ENCODE measurements at regions not wholly inside any gene's neighbourhood (a gene's known extent, or its start where the extent isn't known, plus 50 kb on each side); places are given as distances from the start of the nearest gene placed in this dataset.
"Not testable (repeated sequence)": the region's sequence is repeated elsewhere in the genome, so short reads cannot be mapped to it uniquely, and the experiment has no call there.

DNA sequence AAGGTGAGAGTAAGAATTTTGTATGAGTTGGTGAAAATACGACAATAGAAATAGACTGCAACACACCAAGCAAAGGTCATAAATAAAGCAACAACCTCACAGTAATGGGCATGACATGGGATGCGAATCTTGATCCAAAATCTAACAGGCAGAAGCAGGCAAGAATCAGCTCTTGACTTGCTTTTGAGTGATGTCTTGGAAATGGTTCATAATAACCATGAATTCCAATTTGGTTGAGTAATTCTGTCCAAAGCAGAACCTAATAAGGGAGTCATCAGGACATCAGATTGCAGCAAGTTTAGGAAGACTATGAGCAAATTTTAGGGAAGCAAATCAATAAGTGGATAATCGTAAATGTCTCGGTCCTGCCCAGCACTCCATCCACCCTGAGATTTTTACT, 224.0 kb upstream of the ISX start:
- no peak overlapping the region for H3K4me3 Mint-ChIP-seq
- no peaks in the 10 kb centered on the region for H3K4me1 Mint-ChIP-seq
- no peak overlapping the region for H3K27ac Mint-ChIP-seq
- H3K27me3 Mint-ChIP-seq, result peaks cover 1% of the 10 kb centered on the region
- H3K9me3 Mint-ChIP-seq, result no peaks in the 10 kb centered on the region
- H3K36me3 Mint-ChIP-seq, result no peaks in the 10 kb centered on the region

DNA sequence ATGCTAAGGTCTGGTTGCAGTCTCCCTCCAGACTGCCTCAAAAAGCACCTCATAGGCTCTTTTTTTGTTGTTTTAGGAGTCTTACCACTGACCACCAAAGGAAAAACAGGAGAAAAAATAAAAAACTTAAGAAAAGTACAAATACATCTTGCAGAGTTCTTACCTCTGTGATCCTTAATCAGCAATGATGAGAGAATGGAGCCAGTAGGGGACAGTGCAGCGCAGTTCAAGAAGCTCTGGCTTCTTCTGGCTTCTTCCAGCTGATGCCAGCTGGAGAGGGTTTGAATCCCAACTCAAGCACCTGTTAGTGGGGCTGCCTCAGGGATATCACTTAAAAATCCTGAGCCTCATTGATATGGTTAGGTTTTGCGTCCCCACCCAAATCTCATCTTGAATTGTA, 223.3 kb upstream of the ISX start:
- no peaks in the 10 kb centered on the region for H3K4me1 Mint-ChIP-seq
- H3K9me3 Mint-ChIP-seq, result no peaks in the 10 kb centered on the region
- no peak overlapping the region for H3K27ac Mint-ChIP-seq
- H3K36me3 Mint-ChIP-seq, result no peaks in the 10 kb centered on the region
- H3K27me3 Mint-ChIP-seq, result peaks cover 1% of the 10 kb centered on the region
- no peak overlapping the region for H3K4me3 Mint-ChIP-seq

DNA sequence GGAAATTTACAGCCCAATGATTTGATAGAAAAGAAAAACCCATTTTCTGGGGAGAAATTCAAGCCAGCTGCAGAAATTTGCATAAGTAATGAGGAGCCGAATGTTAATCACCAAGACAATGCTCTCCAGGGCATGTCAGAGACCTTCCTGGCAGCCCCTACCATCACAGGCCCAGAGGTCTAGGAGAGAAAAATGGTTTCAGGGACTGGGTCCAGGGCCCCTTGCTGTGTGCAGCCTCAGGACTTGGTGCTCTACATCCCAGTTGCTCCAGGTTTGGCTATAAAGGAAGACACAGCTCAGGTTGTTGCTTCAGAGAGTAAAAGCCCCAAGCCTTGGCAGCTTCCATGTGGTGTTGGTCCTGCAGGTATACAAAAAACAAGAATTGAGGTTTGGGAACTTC, 222.2 kb upstream of the ISX start:
- H3K36me3 Mint-ChIP-seq, H3K27me3 Mint-ChIP-seq, H3K4me3 Mint-ChIP-seq, H3K27ac Mint-ChIP-seq, H3K4me1 Mint-ChIP-seq, H3K9me3 Mint-ChIP-seq: not testable (repeated sequence)

DNA sequence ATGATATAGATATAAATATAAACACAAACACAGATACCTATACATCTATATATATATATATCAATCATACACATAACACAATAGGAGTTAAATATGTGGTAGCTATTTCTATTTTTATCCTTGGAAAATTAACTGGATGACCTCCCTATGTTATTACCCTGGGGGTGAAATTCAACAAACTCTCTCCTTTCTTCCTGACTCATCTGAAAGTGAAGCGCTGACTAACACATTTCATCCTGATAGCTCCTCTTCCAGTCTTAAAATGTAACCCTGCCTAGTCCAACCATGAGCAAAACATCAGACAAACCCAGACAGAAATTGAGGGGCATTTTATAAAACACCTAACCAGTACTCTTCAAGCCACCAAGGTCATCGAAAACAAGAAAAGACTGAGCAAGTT, 220.6 kb upstream of the ISX start:
- no peaks in the 10 kb centered on the region for H3K9me3 Mint-ChIP-seq
- no peak overlapping the region for H3K27ac Mint-ChIP-seq
- H3K4me3 Mint-ChIP-seq, result no peak overlapping the region

DNA sequence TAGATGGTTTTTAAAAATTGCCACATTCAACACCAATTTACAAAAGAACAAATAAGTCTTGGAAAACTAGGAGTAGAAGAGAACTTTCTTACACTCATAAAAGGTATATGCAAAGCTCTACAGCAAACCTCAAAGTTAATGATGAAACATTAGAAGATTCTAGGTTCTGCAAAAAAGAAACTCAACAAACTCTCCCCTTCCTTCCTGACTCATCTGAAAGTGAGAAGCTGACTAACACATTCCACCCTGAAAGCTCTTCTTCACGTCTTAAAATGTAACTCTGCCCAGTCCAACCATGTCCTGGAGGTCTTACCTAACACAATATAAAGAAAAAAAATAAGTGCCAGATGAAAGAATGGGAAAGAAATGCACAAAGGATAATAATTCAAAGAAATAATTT, 218.9 kb upstream of the ISX start:
- H3K4me1 Mint-ChIP-seq, result no peaks in the 10 kb centered on the region
- no peak overlapping the region for H3K27ac Mint-ChIP-seq
- H3K36me3 Mint-ChIP-seq, result no peaks in the 10 kb centered on the region
- H3K9me3 Mint-ChIP-seq, result peaks cover 4% of the 10 kb centered on the region
- H3K4me3 Mint-ChIP-seq, result no peak overlapping the region
- peaks cover 4% of the 10 kb centered on the region for H3K27me3 Mint-ChIP-seq

More for the DNA sequence above, 220.6 kb upstream of the ISX start:
- Mint-ChIP-seq H3K4me1 (no peaks in the 10 kb centered on the region), H3K36me3 (no peaks in the 10 kb centered on the region), H3K27me3 (peaks cover 4% of the 10 kb centered on the region)

DNA sequence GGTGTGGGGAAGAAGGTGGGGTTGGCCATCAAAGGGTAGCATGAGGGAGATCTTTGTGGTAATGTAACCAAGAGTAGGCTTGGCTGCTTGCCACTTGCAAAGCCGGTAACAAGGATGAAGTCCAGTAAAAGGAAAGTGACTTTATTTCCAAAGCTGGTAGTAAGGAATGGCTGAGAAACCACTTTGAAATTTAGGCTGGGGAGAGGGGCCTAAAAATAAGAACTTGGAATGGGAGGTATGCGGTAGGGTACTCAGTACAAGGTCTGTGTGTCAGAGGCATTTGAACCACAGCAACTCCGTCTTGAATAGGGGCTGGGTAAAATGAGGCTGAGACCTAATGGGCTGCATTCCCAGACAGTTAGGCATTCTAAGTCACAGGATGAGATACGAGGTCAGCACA, 216.0 kb upstream of the ISX start:
- peaks cover 4% of the 10 kb centered on the region for H3K9me3 Mint-ChIP-seq
- no peaks in the 10 kb centered on the region for H3K4me1 Mint-ChIP-seq
- H3K36me3 Mint-ChIP-seq, result no peaks in the 10 kb centered on the region
- peaks cover 4% of the 10 kb centered on the region for H3K27me3 Mint-ChIP-seq
- H3K4me3 Mint-ChIP-seq, result no peak overlapping the region
- H3K27ac Mint-ChIP-seq, result no peak overlapping the region

DNA sequence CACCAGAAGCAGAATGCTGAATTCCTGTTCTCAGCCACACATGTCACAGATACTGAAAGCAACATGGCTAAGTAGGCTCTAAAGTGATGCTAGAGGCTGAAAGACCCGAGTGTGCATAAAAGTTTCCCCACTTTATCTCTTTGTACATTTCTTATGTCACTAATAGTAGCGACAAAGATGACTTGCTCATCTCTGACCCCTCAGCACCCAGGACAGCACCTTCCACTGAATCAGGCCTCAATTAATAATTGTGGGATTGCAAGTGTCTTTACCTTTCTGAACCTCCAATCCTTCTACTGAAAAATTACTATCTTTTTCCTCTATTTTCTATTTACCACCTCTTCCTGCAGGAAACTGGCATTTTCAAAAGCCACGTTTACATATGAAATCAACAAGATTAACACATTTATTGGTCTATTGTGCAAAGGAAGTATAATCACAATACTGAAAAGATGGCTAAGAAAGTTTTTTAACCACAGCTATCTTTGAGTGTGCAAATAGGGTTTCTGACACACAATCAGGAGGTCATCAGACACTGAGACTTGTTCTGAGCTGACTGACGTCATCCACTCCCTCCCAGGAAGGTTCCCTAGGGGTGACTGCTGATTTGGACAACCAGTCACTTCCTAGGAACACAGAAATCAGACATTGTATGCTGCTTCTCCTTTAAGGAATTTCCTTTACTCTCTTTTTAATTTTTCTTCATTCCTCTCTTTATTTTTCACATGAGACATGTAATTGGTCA, 213.9 kb upstream of the ISX start:
- H3K27me3 Mint-ChIP-seq, result peaks cover 4% of the 10 kb centered on the region
- no peaks in the 10 kb centered on the region for H3K4me1 Mint-ChIP-seq
- H3K27ac Mint-ChIP-seq, result no peak overlapping the region
- no peaks in the 10 kb centered on the region for H3K36me3 Mint-ChIP-seq
- H3K9me3 Mint-ChIP-seq, result peaks cover 4% of the 10 kb centered on the region
- H3K4me3 Mint-ChIP-seq, result no peak overlapping the region

DNA sequence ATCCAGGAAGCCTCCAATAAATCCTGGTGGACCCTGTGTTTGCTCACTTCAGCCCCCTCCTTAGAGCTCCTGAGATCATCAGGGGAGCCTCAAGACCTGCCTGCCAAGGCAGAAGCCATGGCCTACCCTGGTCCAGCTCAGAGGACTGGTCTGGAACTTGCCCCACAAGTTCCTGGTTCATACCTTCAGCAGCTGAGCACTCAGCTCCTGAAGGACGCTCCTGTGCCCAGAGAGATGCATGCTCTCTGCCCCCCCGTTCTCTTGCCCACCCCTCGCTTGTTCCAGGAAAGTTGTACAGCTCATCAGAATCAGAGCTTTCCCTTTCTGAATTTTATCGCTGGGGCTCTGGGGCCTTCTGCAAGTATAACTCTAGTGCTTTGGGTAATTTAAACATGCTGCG, 210.5 kb upstream of the ISX start:
- no peak overlapping the region for H3K4me3 Mint-ChIP-seq
- peaks cover 4% of the 10 kb centered on the region for H3K9me3 Mint-ChIP-seq
- H3K27me3 Mint-ChIP-seq, result no peaks in the 10 kb centered on the region
- no peaks in the 10 kb centered on the region for H3K4me1 Mint-ChIP-seq
- H3K27ac Mint-ChIP-seq, result no peak overlapping the region
- H3K36me3 Mint-ChIP-seq, result no peaks in the 10 kb centered on the region

DNA sequence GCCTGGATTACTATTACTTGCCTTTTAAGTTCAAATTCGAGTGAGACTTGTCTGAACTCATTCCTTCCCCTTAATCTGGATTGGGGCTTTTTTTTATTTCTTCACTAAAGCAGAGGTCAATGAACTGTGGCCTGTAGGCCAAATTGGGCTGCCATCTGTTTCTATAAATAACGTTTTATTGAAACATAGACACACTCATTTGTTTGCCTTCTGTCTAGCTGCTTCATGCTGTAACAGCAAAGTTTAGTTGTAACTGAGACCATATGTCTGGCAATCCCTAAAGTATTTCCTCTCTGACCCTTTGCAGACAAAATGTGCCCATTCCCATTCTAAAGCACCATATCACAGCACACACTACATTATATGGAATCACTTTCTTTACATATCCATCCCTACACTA, 207.9 kb upstream of the ISX start:
- no peak overlapping the region for H3K27ac Mint-ChIP-seq
- no peaks in the 10 kb centered on the region for H3K36me3 Mint-ChIP-seq
- no peak overlapping the region for H3K4me3 Mint-ChIP-seq
- H3K27me3 Mint-ChIP-seq, result peaks cover 3% of the 10 kb centered on the region
- H3K9me3 Mint-ChIP-seq, result no peaks in the 10 kb centered on the region
- H3K4me1 Mint-ChIP-seq, result no peaks in the 10 kb centered on the region

DNA sequence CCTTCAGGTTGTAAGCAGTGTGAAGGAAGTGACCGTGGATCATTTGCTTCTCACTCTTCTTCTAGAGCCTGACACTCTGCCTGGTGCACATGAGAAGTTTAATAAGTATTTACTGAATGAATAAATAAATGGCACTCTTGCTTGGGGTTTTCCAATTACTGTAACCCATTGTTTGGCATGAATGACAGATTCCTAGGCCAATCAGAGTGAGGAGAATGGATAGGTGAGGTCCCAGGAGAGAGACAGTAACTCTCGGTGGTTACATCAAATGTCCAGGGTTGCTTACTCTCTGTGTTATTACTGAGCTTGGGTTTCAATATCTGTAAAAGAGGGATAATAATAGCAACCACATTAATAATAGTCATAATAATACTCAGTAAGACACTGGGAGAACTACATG, 204.2 kb upstream of the ISX start:
- Mint-ChIP-seq H3K9me3 (no peaks in the 10 kb centered on the region), H3K27ac (no peak overlapping the region), H3K36me3 (no peaks in the 10 kb centered on the region), H3K4me3 (no peak overlapping the region), H3K4me1 (no peaks in the 10 kb centered on the region), H3K27me3 (peaks cover 7% of the 10 kb centered on the region)

DNA sequence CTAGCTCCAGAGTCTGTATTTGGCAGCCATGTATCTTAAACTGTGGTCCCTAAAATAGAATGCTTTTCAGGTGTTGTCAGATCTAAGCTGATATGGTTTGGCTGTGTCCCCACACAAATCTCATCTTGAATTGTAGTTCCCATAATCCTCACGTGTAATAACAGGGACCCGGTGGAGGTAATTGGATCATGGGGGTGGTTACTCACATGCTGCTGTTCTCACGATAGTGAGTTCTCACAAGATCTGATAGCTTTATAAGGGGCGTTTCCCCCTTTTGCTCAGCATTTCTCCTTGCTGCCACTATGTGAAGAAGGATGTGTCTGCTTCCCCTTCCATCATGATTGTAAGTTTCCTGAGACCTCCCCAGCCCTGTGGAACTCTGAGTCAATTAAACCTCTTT, 199.9 kb upstream of the ISX start:
- Mint-ChIP-seq H3K36me3 (no peaks in the 10 kb centered on the region), H3K4me1 (peaks cover 6% of the 10 kb centered on the region), H3K9me3 (no peaks in the 10 kb centered on the region), H3K27me3 (peaks cover 14% of the 10 kb centered on the region), H3K27ac (no peak overlapping the region), H3K4me3 (no peak overlapping the region)

DNA sequence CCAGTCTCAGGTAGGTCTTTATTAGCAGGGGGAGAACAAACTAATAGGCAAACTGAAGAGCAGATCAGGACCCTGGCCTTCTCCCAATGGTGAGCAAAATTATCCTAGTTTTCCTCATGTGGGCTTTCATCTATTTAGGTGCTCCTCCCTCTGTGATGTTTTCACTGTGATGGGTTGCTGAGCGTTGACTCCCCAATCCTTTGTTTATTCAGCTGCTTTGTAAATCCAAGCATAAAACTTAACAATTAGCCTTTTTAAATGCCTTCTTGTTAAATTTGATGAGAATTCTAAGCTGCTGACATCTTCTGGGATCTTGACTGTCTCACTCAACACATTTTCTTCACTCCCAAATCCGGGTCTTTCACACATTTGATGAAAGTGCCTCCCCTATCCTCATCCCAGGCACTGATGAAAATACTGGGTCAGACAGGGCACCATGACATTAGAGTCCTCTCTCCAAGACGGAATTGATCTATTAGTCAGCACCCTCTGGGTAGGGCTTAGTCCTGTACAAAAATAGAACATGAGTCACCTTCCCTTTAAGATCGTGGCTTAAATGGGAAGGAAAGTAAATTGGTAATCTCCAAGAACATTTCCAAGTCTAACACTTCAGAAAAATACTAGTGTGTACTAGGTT, 199.3 kb upstream of the ISX start:
- H3K4me3 Mint-ChIP-seq, result no peak overlapping the region
- no peak overlapping the region for H3K27ac Mint-ChIP-seq
- H3K27me3 Mint-ChIP-seq, result peaks cover 15% of the 10 kb centered on the region
- H3K4me1 Mint-ChIP-seq, result peaks cover 6% of the 10 kb centered on the region
- no peaks in the 10 kb centered on the region for H3K36me3 Mint-ChIP-seq
- H3K9me3 Mint-ChIP-seq, result no peaks in the 10 kb centered on the region

DNA sequence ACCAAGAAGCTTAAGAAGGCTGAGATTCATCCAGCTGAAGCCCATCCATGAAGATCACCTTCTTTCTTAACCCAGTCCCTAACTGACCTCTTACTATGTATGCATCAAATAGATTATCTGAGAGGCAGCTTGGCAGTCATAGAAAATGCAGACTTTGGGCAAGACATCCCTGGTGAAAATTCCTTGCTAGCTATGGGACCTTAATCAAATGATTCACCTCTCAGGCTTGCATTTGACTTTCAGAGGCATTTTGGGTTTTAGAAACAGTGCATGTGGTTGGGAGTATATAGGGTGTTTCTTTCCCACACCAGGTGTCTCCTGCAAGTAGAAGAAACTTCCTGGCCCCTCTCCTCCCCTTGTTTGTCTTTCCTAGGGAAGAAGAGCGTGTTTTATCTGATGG, 188.5 kb upstream of the ISX start:
- no peaks in the 10 kb centered on the region for H3K36me3 Mint-ChIP-seq
- H3K4me3 Mint-ChIP-seq, result no peak overlapping the region
- no peaks in the 10 kb centered on the region for H3K4me1 Mint-ChIP-seq
- H3K9me3 Mint-ChIP-seq, result no peaks in the 10 kb centered on the region
- H3K27ac Mint-ChIP-seq, result no peak overlapping the region
- H3K27me3 Mint-ChIP-seq, result peaks cover 5% of the 10 kb centered on the region

DNA sequence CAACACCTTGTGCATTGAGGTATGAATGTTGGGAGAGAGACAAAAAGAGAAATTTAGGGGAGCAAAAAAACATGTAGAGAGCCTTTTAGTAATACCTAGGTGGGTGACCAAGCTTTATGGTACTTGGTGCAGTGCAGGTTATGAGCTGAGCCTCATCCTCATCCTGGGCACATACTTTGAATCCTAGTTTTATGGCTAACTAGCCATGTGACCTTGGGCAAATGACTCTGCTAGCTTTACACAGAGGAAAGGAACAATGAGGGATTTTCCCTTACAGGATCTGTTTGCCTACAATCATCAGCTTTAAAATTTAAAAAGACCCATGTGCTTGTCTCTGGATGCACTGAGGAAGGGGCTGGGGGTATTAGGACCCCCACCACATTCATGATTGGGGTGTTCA, 187.8 kb upstream of the ISX start:
- peaks cover 3% of the 10 kb centered on the region for H3K27me3 Mint-ChIP-seq
- no peaks in the 10 kb centered on the region for H3K9me3 Mint-ChIP-seq
- H3K4me3 Mint-ChIP-seq, result no peak overlapping the region
- no peak overlapping the region for H3K27ac Mint-ChIP-seq
- no peaks in the 10 kb centered on the region for H3K36me3 Mint-ChIP-seq
- no peaks in the 10 kb centered on the region for H3K4me1 Mint-ChIP-seq

DNA sequence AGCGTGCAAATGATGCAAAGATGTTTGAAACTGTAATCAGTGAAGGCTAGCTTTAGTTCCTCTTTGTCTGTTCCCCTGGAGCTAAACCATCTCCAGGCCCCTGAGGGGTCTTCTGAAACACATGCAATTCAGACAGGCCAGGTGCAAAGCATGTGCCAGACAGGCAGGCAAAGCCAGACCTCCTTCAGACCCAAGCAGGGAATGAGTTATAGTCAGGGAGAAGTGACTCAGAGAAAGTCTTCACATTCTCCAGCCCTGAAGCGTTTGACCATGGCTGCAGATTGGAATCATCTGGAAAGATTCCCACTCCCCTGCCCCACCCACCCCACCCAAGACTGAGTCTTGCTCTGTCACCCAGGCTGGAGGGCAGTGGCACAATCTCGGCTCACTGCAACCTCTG, 187.0 kb upstream of the ISX start:
- Mint-ChIP-seq H3K9me3 (no peaks in the 10 kb centered on the region), H3K4me1 (no peaks in the 10 kb centered on the region), H3K27me3 (peaks cover 2% of the 10 kb centered on the region), H3K27ac (no peak overlapping the region), H3K36me3 (no peaks in the 10 kb centered on the region), H3K4me3 (no peak overlapping the region)

DNA sequence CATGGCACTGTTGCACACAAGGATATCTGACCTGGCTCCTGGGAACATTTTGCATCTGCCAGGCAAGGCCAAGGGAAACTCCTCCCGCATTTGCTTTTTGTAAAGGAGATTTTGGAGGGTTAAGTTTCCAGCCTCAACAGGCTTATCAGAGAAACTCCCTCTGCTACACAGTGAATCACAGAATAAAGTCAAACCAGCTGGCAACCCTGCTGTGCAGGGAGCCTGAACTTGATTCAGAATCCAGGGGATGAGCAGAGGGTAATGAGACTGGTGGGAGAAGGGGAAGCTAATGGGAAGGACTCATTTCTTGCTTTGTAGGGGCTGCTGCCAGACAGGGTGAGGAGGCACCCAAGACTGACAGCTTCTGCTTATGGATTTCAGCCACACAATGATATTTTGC, 185.3 kb upstream of the ISX start:
- H3K4me1 Mint-ChIP-seq, result no peaks in the 10 kb centered on the region
- no peaks in the 10 kb centered on the region for H3K9me3 Mint-ChIP-seq
- H3K4me3 Mint-ChIP-seq, result no peak overlapping the region
- H3K27ac Mint-ChIP-seq, result no peak overlapping the region
- H3K36me3 Mint-ChIP-seq, result no peaks in the 10 kb centered on the region
- H3K27me3 Mint-ChIP-seq, result no peaks in the 10 kb centered on the region

DNA sequence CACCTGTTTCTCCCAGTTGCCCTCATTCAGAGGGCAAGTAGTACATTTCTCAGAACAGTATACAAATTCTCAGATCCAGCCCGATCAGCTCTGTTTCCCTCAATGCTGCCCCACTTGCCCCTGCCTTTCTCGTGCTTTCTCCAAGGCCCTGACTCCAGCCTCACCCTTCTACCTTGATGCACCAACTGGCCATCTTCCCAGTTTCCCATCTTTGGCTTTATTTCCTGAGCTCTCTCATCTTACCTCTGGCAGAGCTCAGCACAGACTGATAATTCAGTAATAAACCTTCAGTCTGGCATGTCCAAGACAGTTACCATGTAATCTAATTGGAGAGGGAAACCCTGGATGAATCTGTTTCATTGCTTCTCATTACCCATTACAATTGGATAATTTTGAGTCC, 184.5 kb upstream of the ISX start:
- no peak overlapping the region for H3K4me3 Mint-ChIP-seq

More for the DNA sequence above, 184.5 kb upstream of the ISX start:
- Mint-ChIP-seq H3K27ac (no peak overlapping the region), H3K4me1 (no peaks in the 10 kb centered on the region), H3K27me3 (no peaks in the 10 kb centered on the region), H3K36me3 (no peaks in the 10 kb centered on the region), H3K9me3 (no peaks in the 10 kb centered on the region)
